PC-3 (cell line): ENCODE measurements at regions not wholly inside any gene's neighbourhood (a gene's known extent, or its start where the extent isn't known, plus 50 kb on each side); places are given as distances from the start of the nearest gene placed in this dataset.

Experiments
- ATAC-seq: fragments of 200-7000 bp; cut with Tn5 transposase; 2 replicates; pipeline ENCODE4 v1.9.1; 2020; ENCODE audit warnings: mild to moderate bottlenecking, moderate library complexity
- BruUV-seq: library from RNA; stranded (reverse); fragments of 400-500 nt; replicated peaks from 2 replicates; lab custom pipeline; 2021; lab: Mats Ljungman, UMichigan
- CTCF ChIA-PET: fragments of 300-600 bp; sonication (Branson Sonifier 250); formaldehyde crosslinking; loops from one replicate; lab custom pipeline; 2022; ENCODE audit warnings: antibody characterized with exemption; lab: Charles Lee
- POLR2A ChIA-PET: fragments of 300-600 bp; sonication (Branson Sonifier 250); formaldehyde crosslinking; loops from one replicate; lab custom pipeline; 2022; ENCODE audit warnings: antibody characterized with exemption; ENCODE audit not compliant: unreplicated experiment; lab: Charles Lee
- DNase-seq: peaks from one replicate; pipeline ENCODE4 v3.0.0-alpha.2; 2015
- H2AFZ ChIP-seq: fragments of 300-600 bp; sonication (generic); 2 replicates; pipeline ENCODE4 v1.6.0; 2016; ENCODE audit warnings: antibody characterized with exemption, low read length
- H3F3A ChIP-seq: fragments of 300-600 bp; sonication (generic); one replicate; pipeline ENCODE4 v1.6.0; 2017; ENCODE audit warnings: antibody characterized with exemption, low read length, control low read depth, mild to moderate bottlenecking; ENCODE audit not compliant: unreplicated experiment
- H3K27ac ChIP-seq: fragments of 300-600 bp; sonication (generic); 2 replicates; pipeline ENCODE4 v1.5.1; 2016; ENCODE audit warnings: mild to moderate bottlenecking, low read length
- H3K27me3 ChIP-seq: fragments of 300-600 bp; sonication (generic); 2 replicates; pipeline ENCODE4 v1.6.1; 2016; ENCODE audit warnings: low read length, mixed read lengths
- H3K36me3 ChIP-seq: fragments of 300-600 bp; sonication (generic); 2 replicates; pipeline ENCODE4 v1.6.1; 2016; ENCODE audit warnings: low read depth, mixed run types, low read length, mixed read lengths
- H3K4me1 ChIP-seq: fragments of 300-600 bp; sonication (generic); 2 replicates; pipeline ENCODE4 v1.5.1; 2016; ENCODE audit warnings: low read length; ENCODE audit not compliant: insufficient read depth
- H3K4me2 ChIP-seq: fragments of 300-600 bp; sonication (generic); 2 replicates; pipeline ENCODE4 v1.6.0; 2016; ENCODE audit warnings: low read length
- H3K4me3 ChIP-seq: fragments of 300-600 bp; sonication (generic); 2 replicates; pipeline ENCODE4 v1.5.1; 2016; ENCODE audit warnings: mild to moderate bottlenecking, low read length, mixed read lengths
- H3K79me2 ChIP-seq: fragments of 300-600 bp; sonication (generic); 2 replicates; pipeline ENCODE4 v1.6.1; 2017; ENCODE audit warnings: low read length, mixed read lengths
- H3K9ac ChIP-seq: fragments of 300-600 bp; sonication (generic); 2 replicates; pipeline ENCODE4 v1.6.0; 2016; ENCODE audit warnings: mild to moderate bottlenecking, low read length
- H3K9me2 ChIP-seq: fragments of 300-600 bp; sonication (generic); replicated peaks from 2 replicates; pipeline ENCODE4 v1.6.1; 2016; ENCODE audit warnings: mixed run types, low read length, mixed read lengths
- H3K9me3 ChIP-seq: fragments of 300-600 bp; sonication (generic); 2 replicates; pipeline ENCODE4 v1.6.1; 2016; ENCODE audit warnings: low read length, mixed read lengths
- H4K20me1 ChIP-seq: fragments of 300-600 bp; sonication (generic); 2 replicates; pipeline ENCODE4 v1.6.1; 2016; ENCODE audit warnings: low read length, mixed read lengths
- EZH2 ChIP-seq: fragments of 300-600 bp; sonication (generic); IDR thresholded peaks from one replicate; pipeline ENCODE4 v1.6.1; 2017; ENCODE audit warnings: antibody characterized with exemption, mild to moderate bottlenecking, low read length; ENCODE audit not compliant: unreplicated experiment
- EZH2phosphoT487 ChIP-seq: fragments of 300-600 bp; sonication (generic); IDR thresholded peaks from 2 replicates; pipeline ENCODE4 v1.6.1; 2018; ENCODE audit warnings: mild to moderate bottlenecking, antibody characterized with exemption, low read length, borderline replicate concordance
- intact Hi-C: fragments of 100-400 bp; cut with micrococcal nuclease; formaldehyde crosslinking; loops from 2 replicates; pipeline ENCODE4 v1.9.0; 2023
- TF ChIP-seq, protein P1 (sequence below): fragments of 300-600 bp; sonication (generic); conservative IDR thresholded peaks from 2 replicates; pipeline ENCODE4 v1.5.1; 2017; ENCODE audit warnings: antibody characterized with exemption, low read depth, mild to moderate bottlenecking, low read length

- H3K27ac ChIP-seq, result no peak overlapping the region
- no peak for DNase-seq
- ChIA-PET POLR2A (no interaction called here), CTCF (no interaction called here)
- H3K9me3 ChIP-seq, result no peaks in the 10 kb centered on the region
- no peaks in the 10 kb centered on the region for H3K79me2 ChIP-seq
- H4K20me1 ChIP-seq, result no peaks in the 10 kb centered on the region
- no TSS peak for BruUV-seq
- TF ChIP-seq EZH2 (no peak), EZH2phosphoT487 (no peak)
- TF ChIP-seq, protein P1, sequence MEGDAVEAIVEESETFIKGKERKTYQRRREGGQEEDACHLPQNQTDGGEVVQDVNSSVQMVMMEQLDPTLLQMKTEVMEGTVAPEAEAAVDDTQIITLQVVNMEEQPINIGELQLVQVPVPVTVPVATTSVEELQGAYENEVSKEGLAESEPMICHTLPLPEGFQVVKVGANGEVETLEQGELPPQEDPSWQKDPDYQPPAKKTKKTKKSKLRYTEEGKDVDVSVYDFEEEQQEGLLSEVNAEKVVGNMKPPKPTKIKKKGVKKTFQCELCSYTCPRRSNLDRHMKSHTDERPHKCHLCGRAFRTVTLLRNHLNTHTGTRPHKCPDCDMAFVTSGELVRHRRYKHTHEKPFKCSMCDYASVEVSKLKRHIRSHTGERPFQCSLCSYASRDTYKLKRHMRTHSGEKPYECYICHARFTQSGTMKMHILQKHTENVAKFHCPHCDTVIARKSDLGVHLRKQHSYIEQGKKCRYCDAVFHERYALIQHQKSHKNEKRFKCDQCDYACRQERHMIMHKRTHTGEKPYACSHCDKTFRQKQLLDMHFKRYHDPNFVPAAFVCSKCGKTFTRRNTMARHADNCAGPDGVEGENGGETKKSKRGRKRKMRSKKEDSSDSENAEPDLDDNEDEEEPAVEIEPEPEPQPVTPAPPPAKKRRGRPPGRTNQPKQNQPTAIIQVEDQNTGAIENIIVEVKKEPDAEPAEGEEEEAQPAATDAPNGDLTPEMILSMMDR, result no peak
- no peak overlapping the region for H2AFZ ChIP-seq
- intact Hi-C loops, result no loop called here
- no peaks in the 10 kb centered on the region for H3K36me3 ChIP-seq
- H3K9ac ChIP-seq, result no peak overlapping the region
- no peak overlapping the region for H3K4me3 ChIP-seq
- H3K4me2 ChIP-seq, result no peak overlapping the region
- H3K4me1 ChIP-seq, result no peaks in the 10 kb centered on the region
- no peak for ATAC-seq
- no peaks in the 10 kb centered on the region for H3F3A ChIP-seq
- H3K9me2 ChIP-seq, result no peaks in the 10 kb centered on the region
- H3K27me3 ChIP-seq, result no peaks in the 10 kb centered on the region
Measured at GRCh38 chr16:8217201-8217600, 373.1 kb downstream of the TMEM114 start.

DNA sequence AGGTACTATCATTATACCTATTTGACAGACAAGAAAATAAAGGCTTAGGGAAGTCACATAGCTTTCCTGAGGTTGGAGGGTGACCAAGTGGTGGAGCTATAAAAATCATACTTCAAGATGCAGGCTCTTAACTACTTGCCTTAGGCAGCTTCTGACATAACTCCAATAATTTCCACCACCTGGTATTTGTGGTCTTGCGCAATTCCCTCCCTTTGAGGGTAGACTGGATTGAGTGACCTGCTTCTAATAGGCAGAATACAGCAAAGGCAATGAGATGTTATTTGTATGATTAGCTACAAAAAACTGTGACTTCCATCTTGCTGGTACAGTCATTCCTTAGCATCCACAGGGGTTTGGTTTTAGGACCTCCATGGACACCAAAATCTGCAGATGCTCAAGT lies 385.5 kb downstream of the TMEM114 start:
- H3K79me2 ChIP-seq, result no peaks in the 10 kb centered on the region
- TF ChIP-seq EZH2phosphoT487 (no peak), EZH2 (no peak)
- TF ChIP-seq, protein P1, result no peak
- H3K4me1 ChIP-seq, result no peaks in the 10 kb centered on the region
- CTCF ChIA-PET, result no interaction called here
- H3K27ac ChIP-seq, result no peak overlapping the region
- no peaks in the 10 kb centered on the region for H3K36me3 ChIP-seq
- no peak for ATAC-seq
- H3K27me3 ChIP-seq, result no peaks in the 10 kb centered on the region
- H3K9ac ChIP-seq, result no peak overlapping the region
- POLR2A ChIA-PET, result no interaction called here
- intact Hi-C loops, result no loop called here
- no peaks in the 10 kb centered on the region for H4K20me1 ChIP-seq
- H3K4me3 ChIP-seq, result no peak overlapping the region
- DNase-seq, result no peak
- H3F3A ChIP-seq, result no peaks in the 10 kb centered on the region
- BruUV-seq, result no TSS peak
- no peak overlapping the region for H3K4me2 ChIP-seq
- H3K9me2 ChIP-seq, result no peaks in the 10 kb centered on the region
- H3K9me3 ChIP-seq, result no peaks in the 10 kb centered on the region
- H2AFZ ChIP-seq, result no peak overlapping the region

GRCh38 chr16:8204096-8204495 lies 386.2 kb downstream of the TMEM114 start:
- POLR2A ChIA-PET, result no interaction called here

More at GRCh38 chr16:8204096-8204495, 386.2 kb downstream of the TMEM114 start:
- no peaks in the 10 kb centered on the region for H3K9me3 ChIP-seq
- H2AFZ ChIP-seq, result no peak overlapping the region
- BruUV-seq, result no TSS peak
- no peaks in the 10 kb centered on the region for H3K4me1 ChIP-seq
- H3K4me2 ChIP-seq, result no peak overlapping the region
- H3K27ac ChIP-seq, result no peak overlapping the region
- H3K79me2 ChIP-seq, result no peaks in the 10 kb centered on the region
- no peaks in the 10 kb centered on the region for H3K9me2 ChIP-seq
- ATAC-seq (no peak), DNase-seq (no peak)
- no peaks in the 10 kb centered on the region for H4K20me1 ChIP-seq
- intact Hi-C loops, result no loop called here
- CTCF ChIA-PET, result no interaction called here
- no peak overlapping the region for H3K4me3 ChIP-seq
- no peaks in the 10 kb centered on the region for H3K27me3 ChIP-seq
- no peak overlapping the region for H3K9ac ChIP-seq
- TF ChIP-seq, protein P1, result no peak
- no peak for TF ChIP-seq EZH2phosphoT487
- no peak for TF ChIP-seq EZH2
- no peaks in the 10 kb centered on the region for H3F3A ChIP-seq
- no peaks in the 10 kb centered on the region for H3K36me3 ChIP-seq
